ENCODE measurements at regions not wholly inside any gene's neighbourhood (a gene's known extent, or its start where the extent isn't known, plus 50 kb on each side); places are given as distances from the start of the nearest gene placed in this dataset.

DNA sequence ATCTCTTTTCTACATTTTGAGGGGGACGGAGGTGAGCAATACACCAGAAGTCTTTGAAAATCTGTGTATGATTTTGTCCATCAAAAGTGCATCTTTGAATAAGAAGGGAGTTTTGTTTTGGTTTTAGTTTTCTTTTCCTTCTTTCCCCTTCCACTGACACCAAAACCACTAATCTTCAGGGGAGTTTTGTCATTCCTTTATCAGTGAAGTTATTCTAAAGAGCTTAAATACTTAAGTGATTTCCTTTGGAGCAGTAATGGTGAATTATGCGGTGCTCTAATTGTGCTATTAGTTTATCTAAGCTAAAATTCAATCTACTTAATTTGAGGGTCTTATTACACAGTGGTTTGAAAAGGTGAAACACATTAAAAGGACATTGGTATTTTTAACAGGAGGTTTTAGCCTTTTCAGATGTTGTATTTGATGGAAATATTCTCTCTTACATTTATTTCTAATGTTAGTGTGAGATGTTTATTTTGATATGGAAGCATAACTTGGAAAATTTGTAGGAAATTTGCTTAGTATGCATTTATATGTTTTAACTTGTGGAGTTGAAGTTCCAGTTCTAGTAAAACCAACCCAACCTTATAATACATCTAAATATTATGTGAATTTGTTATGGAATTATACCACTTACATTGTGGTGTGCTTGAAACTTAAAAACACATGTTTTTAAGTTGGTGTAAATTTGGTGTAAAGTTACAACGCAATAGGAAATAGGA is 124.9 kb downstream of the PCDH7 start:
- TF ChIP-seq POLR2AphosphoS5 (IDR thresholded peaks at IDR 0.05; ENCODE audit: low read depth, low read length) (no peak), SIN3A (IDR thresholded peaks at IDR 0.05; ENCODE audit: borderline replicate concordance, insufficient read depth, low read depth, low read length) (no peak)
- TF ChIP-seq, protein P1, sequence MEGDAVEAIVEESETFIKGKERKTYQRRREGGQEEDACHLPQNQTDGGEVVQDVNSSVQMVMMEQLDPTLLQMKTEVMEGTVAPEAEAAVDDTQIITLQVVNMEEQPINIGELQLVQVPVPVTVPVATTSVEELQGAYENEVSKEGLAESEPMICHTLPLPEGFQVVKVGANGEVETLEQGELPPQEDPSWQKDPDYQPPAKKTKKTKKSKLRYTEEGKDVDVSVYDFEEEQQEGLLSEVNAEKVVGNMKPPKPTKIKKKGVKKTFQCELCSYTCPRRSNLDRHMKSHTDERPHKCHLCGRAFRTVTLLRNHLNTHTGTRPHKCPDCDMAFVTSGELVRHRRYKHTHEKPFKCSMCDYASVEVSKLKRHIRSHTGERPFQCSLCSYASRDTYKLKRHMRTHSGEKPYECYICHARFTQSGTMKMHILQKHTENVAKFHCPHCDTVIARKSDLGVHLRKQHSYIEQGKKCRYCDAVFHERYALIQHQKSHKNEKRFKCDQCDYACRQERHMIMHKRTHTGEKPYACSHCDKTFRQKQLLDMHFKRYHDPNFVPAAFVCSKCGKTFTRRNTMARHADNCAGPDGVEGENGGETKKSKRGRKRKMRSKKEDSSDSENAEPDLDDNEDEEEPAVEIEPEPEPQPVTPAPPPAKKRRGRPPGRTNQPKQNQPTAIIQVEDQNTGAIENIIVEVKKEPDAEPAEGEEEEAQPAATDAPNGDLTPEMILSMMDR (IDR thresholded peaks at IDR 0.05) = no peak

All from Panc1 (cell line).